Activated T-helper 2 cell treated with anti-CD3 and anti-CD28 coated beads, Interferon-gamma antibody, Interleukin-2, Interleukin-4, amounts not matched to agents 10 μg/mL and 5 μg/mL and 100 μg/mL, durations not matched to agents 14 hours and 24 hours and 36 hours (primary cell): ENCODE measurements at regions not wholly inside any gene's neighbourhood (a gene's known extent, or its start where the extent isn't known, plus 50 kb on each side); places are given as distances from the start of the nearest gene placed in this dataset.

Experiments used
- DNase-seq: peaks from one replicate; pipeline ENCODE4 v3.0.0; 2021; ENCODE audit warnings: low spot score
- H3K27ac Mint-ChIP-seq: one replicate; pipeline ENCODE4 v1.8.0; 2021; ENCODE audit warnings: mixed read lengths
- H3K27me3 Mint-ChIP-seq: one replicate; pipeline ENCODE4 v1.8.0; 2021; ENCODE audit warnings: low read depth, mixed read lengths
- H3K36me3 Mint-ChIP-seq: one replicate; pipeline ENCODE4 v1.8.0; 2021; ENCODE audit warnings: low read depth, mixed read lengths
- H3K4me1 Mint-ChIP-seq: one replicate; pipeline ENCODE4 v1.8.0; 2021; ENCODE audit warnings: low read depth, mixed read lengths
- H3K4me3 Mint-ChIP-seq: one replicate; pipeline ENCODE4 v1.8.0; 2021; ENCODE audit warnings: low read depth, mild to moderate bottlenecking, moderate library complexity, mixed read lengths
- H3K9me3 Mint-ChIP-seq: one replicate; pipeline ENCODE4 v1.8.0; 2021; ENCODE audit warnings: mixed read lengths
- intact Hi-C: fragments of 100-400 bp; cut with micrococcal nuclease; formaldehyde crosslinking; loops from one replicate; pipeline ENCODE4 v1.15.1; 2023

- Mint-ChIP-seq H3K4me3 (no peak overlapping the region), H3K9me3 (peaks cover 29% of the 10 kb centered on the region), H3K4me1 (no peaks in the 10 kb centered on the region), H3K27ac (no peak overlapping the region), H3K36me3 (no peaks in the 10 kb centered on the region), H3K27me3 (no peaks in the 10 kb centered on the region)
- intact Hi-C loops, result no loop called here
- no peak for DNase-seq
Observed at GRCh38 chr2:81872006-81872405, 1567.5 kb upstream of the LRRTM1 start.

- peaks cover 29% of the 10 kb centered on the region for H3K9me3 Mint-ChIP-seq
- H3K27me3 Mint-ChIP-seq, result no peaks in the 10 kb centered on the region
- H3K27ac Mint-ChIP-seq, result no peak overlapping the region
- no peaks in the 10 kb centered on the region for H3K4me1 Mint-ChIP-seq
- intact Hi-C loops, result no loop called here
- H3K4me3 Mint-ChIP-seq, result no peak overlapping the region
- no peaks in the 10 kb centered on the region for H3K36me3 Mint-ChIP-seq
- no peak for DNase-seq
Observed at GRCh38 chr2:81870119-81870518, 1565.6 kb upstream of the LRRTM1 start.

- H3K36me3 Mint-ChIP-seq, result no peaks in the 10 kb centered on the region
- intact Hi-C loops, result no loop called here
- no peak for DNase-seq
- H3K27me3 Mint-ChIP-seq, result no peaks in the 10 kb centered on the region
- H3K4me1 Mint-ChIP-seq, result no peaks in the 10 kb centered on the region
- no peak overlapping the region for H3K27ac Mint-ChIP-seq
- peaks cover 38% of the 10 kb centered on the region for H3K9me3 Mint-ChIP-seq
- H3K4me3 Mint-ChIP-seq, result no peak overlapping the region
Observed at GRCh38 chr2:81858998-81859397, 1554.4 kb upstream of the LRRTM1 start.

- no peaks in the 10 kb centered on the region for H3K36me3 Mint-ChIP-seq
- DNase-seq, result no peak
- H3K4me3 Mint-ChIP-seq, result no peak overlapping the region
- no peak overlapping the region for H3K27ac Mint-ChIP-seq
- H3K27me3 Mint-ChIP-seq, result no peaks in the 10 kb centered on the region
- intact Hi-C loops, result no loop called here
- no peaks in the 10 kb centered on the region for H3K4me1 Mint-ChIP-seq
- H3K9me3 Mint-ChIP-seq, result peaks cover 11% of the 10 kb centered on the region
Observed at GRCh38 chr2:81853341-81853740, 1548.8 kb upstream of the LRRTM1 start.

- H3K4me3 Mint-ChIP-seq, result no peak overlapping the region
- intact Hi-C loops, result no loop called here
- no peaks in the 10 kb centered on the region for H3K27me3 Mint-ChIP-seq
- no peaks in the 10 kb centered on the region for H3K4me1 Mint-ChIP-seq
- no peaks in the 10 kb centered on the region for H3K36me3 Mint-ChIP-seq
- DNase-seq, result no peak
- H3K9me3 Mint-ChIP-seq, result peaks cover 14% of the 10 kb centered on the region
- H3K27ac Mint-ChIP-seq, result no peak overlapping the region
Observed at GRCh38 chr2:81852651-81853050, 1548.1 kb upstream of the LRRTM1 start.

- intact Hi-C loops, result no loop called here
- no peaks in the 10 kb centered on the region for H3K4me1 Mint-ChIP-seq
- H3K27me3 Mint-ChIP-seq, result no peaks in the 10 kb centered on the region
- DNase-seq, result no peak
- no peaks in the 10 kb centered on the region for H3K36me3 Mint-ChIP-seq
- peaks cover 45% of the 10 kb centered on the region for H3K9me3 Mint-ChIP-seq
- no peak overlapping the region for H3K27ac Mint-ChIP-seq
- no peak overlapping the region for H3K4me3 Mint-ChIP-seq
Observed at GRCh38 chr2:81839780-81840179, 1535.2 kb upstream of the LRRTM1 start.

GRCh38 chr2:81835321-81836000, 1530.9 kb upstream of the LRRTM1 start:
- no peak overlapping the region for H3K4me3 Mint-ChIP-seq
- intact Hi-C loops, result no loop called here
- no peaks in the 10 kb centered on the region for H3K4me1 Mint-ChIP-seq
- H3K27ac Mint-ChIP-seq, result no peak overlapping the region
- H3K36me3 Mint-ChIP-seq, result no peaks in the 10 kb centered on the region
- no peaks in the 10 kb centered on the region for H3K27me3 Mint-ChIP-seq
- no peak for DNase-seq
- peaks cover 47% of the 10 kb centered on the region for H3K9me3 Mint-ChIP-seq

- no peaks in the 10 kb centered on the region for H3K4me1 Mint-ChIP-seq
- no peak overlapping the region for H3K4me3 Mint-ChIP-seq
- no peak overlapping the region for H3K27ac Mint-ChIP-seq
- DNase-seq, result no peak
- H3K9me3 Mint-ChIP-seq, result peaks cover 39% of the 10 kb centered on the region
- no peaks in the 10 kb centered on the region for H3K36me3 Mint-ChIP-seq
- H3K27me3 Mint-ChIP-seq, result no peaks in the 10 kb centered on the region
- intact Hi-C loops, result no loop called here
Observed at GRCh38 chr2:81786811-81787210, 1482.3 kb upstream of the LRRTM1 start.

- intact Hi-C loops, result no loop called here
- Mint-ChIP-seq H3K4me3 (no peak overlapping the region), H3K36me3 (no peaks in the 10 kb centered on the region), H3K9me3 (peaks cover 43% of the 10 kb centered on the region), H3K27ac (no peak overlapping the region), H3K27me3 (no peaks in the 10 kb centered on the region), H3K4me1 (no peaks in the 10 kb centered on the region)
- no peak for DNase-seq
Observed at GRCh38 chr2:81767187-81767912, 1462.8 kb upstream of the LRRTM1 start.

- peaks cover 59% of the 10 kb centered on the region for H3K9me3 Mint-ChIP-seq
- H3K36me3 Mint-ChIP-seq, result no peaks in the 10 kb centered on the region
- H3K27ac Mint-ChIP-seq, result no peak overlapping the region
- intact Hi-C loops, result no loop called here
- H3K4me1 Mint-ChIP-seq, result no peaks in the 10 kb centered on the region
- H3K4me3 Mint-ChIP-seq, result no peak overlapping the region
- DNase-seq, result no peak
- no peaks in the 10 kb centered on the region for H3K27me3 Mint-ChIP-seq
Observed at GRCh38 chr2:81747481-81748070, 1443.0 kb upstream of the LRRTM1 start.

- DNase-seq, result no peak
- H3K27me3 Mint-ChIP-seq, result no peaks in the 10 kb centered on the region
- no peak overlapping the region for H3K4me3 Mint-ChIP-seq
- peaks cover 36% of the 10 kb centered on the region for H3K9me3 Mint-ChIP-seq
- H3K27ac Mint-ChIP-seq, result no peak overlapping the region
- intact Hi-C loops, result no loop called here
- H3K36me3 Mint-ChIP-seq, result no peaks in the 10 kb centered on the region
- H3K4me1 Mint-ChIP-seq, result no peaks in the 10 kb centered on the region
Observed at GRCh38 chr2:81739966-81740365, 1435.4 kb upstream of the LRRTM1 start.

GRCh38 chr2:81734981-81735380, 1430.4 kb upstream of the LRRTM1 start:
- H3K4me3 Mint-ChIP-seq, result no peak overlapping the region
- no peaks in the 10 kb centered on the region for H3K4me1 Mint-ChIP-seq
- DNase-seq, result no peak
- H3K9me3 Mint-ChIP-seq, result peaks cover 35% of the 10 kb centered on the region
- intact Hi-C loops, result no loop called here
- no peaks in the 10 kb centered on the region for H3K36me3 Mint-ChIP-seq
- H3K27me3 Mint-ChIP-seq, result no peaks in the 10 kb centered on the region
- H3K27ac Mint-ChIP-seq, result no peak overlapping the region

GRCh38 chr2:81714817-81715216, 1410.3 kb upstream of the LRRTM1 start:
- Mint-ChIP-seq H3K36me3 (no peaks in the 10 kb centered on the region), H3K27me3 (no peaks in the 10 kb centered on the region), H3K4me3 (no peak overlapping the region), H3K27ac (no peak overlapping the region), H3K9me3 (peaks cover 36% of the 10 kb centered on the region), H3K4me1 (no peaks in the 10 kb centered on the region)
- intact Hi-C loops, result no loop called here
- DNase-seq, result no peak
